Tibial nerve (tissue), 4 donors: ENCODE measurements at regions not wholly inside any gene's neighbourhood (a gene's known extent, or its start where the extent isn't known, plus 50 kb on each side); places are given as distances from the start of the nearest gene placed in this dataset.

Source experiments
- DNase-seq, 2 donors: peaks; one replicate each; pipeline ENCODE4 v3.0.0-alpha.2; 2019; ENCODE audit warnings: low spot score in 2 of 2
- H3K27ac ChIP-seq, 4 donors: fragments of 200-600 bp; sonication (generic) in 3 of 4; one replicate each; pipeline ENCODE4 v1.5.1; 2017 to 2019; ENCODE audit warnings: mild to moderate bottlenecking in 1 of 4
- H3K27me3 ChIP-seq, 2 donors: fragments of 200-600 bp; sonication (generic) in 1 of 2; one replicate each; pipeline versions ENCODE4 v1.5.1 to v1.6.0; 2017 to 2019
- H3K36me3 ChIP-seq, 3 donors: fragments of 200-600 bp; sonication (generic); one replicate each; pipeline ENCODE4 v1.5.1; 2018 to 2019
- H3K4me1 ChIP-seq, 4 donors: fragments of 200-600 bp; sonication (generic) in 3 of 4; one replicate each; pipeline ENCODE4 v1.5.1; 2017 to 2019
- H3K4me3 ChIP-seq, 4 donors: fragments of 200-600 bp; sonication (generic) in 3 of 4; one replicate each; pipeline ENCODE4 v1.5.1; 2017 to 2019; ENCODE audit warnings: mild to moderate bottlenecking in 1 of 4, moderate library complexity in 1 of 4
- H3K9me3 ChIP-seq, 4 donors: fragments of 200-600 bp; sonication (generic) in 3 of 4; one replicate each; pipeline ENCODE4 v1.5.1; 2017 to 2019
- EP300 ChIP-seq, 2 donors: sonication (generic); formaldehyde crosslinking; IDR thresholded peaks; one replicate each; pipeline ENCODE4 v1.6.1; 2017; ENCODE audit warnings: antibody characterized with exemption in 2 of 2, mild to moderate bottlenecking in 1 of 2
- POLR2A ChIP-seq, 2 donors: fragments of 450-650 bp; IDR thresholded peaks; one replicate each; pipeline ENCODE4 v1.6.1; 2017; ENCODE audit warnings: antibody characterized with exemption in 2 of 2, mild to moderate bottlenecking in 2 of 2, moderate library complexity in 2 of 2
- WGBS, 2 donors: methylation state at CpG; one replicate each; pipeline ENCODE4 v1.1.5; 2018; 5-methylcytosine and 5-hydroxymethylcytosine counted together
- TF ChIP-seq, protein P1 (sequence below), 5 experiments: fragments of 200-600 bp in 3 of 5; fragments of 450-650 bp in 2 of 5; sonication (generic) in 3 of 5; IDR thresholded peaks; one replicate each; pipeline ENCODE4 v1.5.1; 2016 to 2019; ENCODE audit warnings: antibody characterized with exemption in 5 of 5, mild to moderate bottlenecking in 3 of 5, moderate library complexity in 2 of 5

DNA sequence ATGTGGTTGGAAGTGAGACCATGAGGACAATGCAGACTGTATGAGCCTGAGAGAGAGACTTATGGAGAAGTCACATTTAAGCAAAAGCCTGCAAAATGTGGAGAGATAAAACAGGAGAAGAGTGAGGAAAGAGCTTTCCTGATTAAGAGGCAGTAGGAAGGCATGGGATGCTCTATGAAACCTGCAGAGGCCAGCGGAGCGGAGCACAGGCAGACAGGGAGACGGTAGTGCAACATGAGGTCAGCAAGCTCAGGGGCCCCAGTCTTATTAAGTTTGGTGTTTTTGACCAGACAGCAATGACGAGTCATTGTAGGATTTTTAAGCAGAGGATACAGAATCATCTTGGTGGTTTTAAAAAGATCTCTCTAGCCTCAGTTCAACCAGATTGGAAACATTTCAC, 721.5 kb upstream of the GOLIM4 start:
- WGBS, 2 donors, result 89 to 93% methylated on average over 4 of the region's 4 CpGs
- no peaks in the 10 kb centered on the region for H3K36me3 ChIP-seq
- no peaks in the 10 kb centered on the region for H3K27me3 ChIP-seq
- TF ChIP-seq EP300 (IDR thresholded peaks at IDR 0.05) (no peak), POLR2A (IDR thresholded peaks at IDR 0.05) (no peak)
- TF ChIP-seq, protein P1, sequence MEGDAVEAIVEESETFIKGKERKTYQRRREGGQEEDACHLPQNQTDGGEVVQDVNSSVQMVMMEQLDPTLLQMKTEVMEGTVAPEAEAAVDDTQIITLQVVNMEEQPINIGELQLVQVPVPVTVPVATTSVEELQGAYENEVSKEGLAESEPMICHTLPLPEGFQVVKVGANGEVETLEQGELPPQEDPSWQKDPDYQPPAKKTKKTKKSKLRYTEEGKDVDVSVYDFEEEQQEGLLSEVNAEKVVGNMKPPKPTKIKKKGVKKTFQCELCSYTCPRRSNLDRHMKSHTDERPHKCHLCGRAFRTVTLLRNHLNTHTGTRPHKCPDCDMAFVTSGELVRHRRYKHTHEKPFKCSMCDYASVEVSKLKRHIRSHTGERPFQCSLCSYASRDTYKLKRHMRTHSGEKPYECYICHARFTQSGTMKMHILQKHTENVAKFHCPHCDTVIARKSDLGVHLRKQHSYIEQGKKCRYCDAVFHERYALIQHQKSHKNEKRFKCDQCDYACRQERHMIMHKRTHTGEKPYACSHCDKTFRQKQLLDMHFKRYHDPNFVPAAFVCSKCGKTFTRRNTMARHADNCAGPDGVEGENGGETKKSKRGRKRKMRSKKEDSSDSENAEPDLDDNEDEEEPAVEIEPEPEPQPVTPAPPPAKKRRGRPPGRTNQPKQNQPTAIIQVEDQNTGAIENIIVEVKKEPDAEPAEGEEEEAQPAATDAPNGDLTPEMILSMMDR (IDR thresholded peaks at IDR 0.05), result no peak
- H3K4me3 ChIP-seq, result no peak overlapping the region
- no peak for DNase-seq
- no peaks in the 10 kb centered on the region for H3K9me3 ChIP-seq
- H3K4me1 ChIP-seq, result no peaks in the 10 kb centered on the region
- H3K27ac ChIP-seq, result no peak overlapping the region

DNA sequence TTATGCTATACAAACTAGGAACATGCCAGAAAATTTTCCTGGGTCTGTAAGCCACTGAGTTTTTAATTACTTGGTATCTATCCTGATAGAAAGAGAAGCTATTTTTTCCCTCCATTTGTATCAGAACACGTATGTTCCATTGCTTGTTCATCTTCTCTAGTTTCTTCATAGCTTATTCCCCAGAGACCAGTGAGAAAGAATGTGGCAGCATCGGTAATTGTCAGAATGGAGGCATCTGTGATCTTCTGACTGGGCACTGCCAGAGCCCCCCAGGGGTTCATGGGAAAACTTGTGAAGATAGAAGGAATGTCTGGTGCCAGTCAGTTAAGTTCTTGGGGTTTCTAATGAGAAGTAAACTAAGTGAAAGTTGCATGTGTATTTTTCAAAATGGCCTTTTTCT, 720.2 kb upstream of the GOLIM4 start:
- Histone ChIP-seq H3K9me3 (no peaks in the 10 kb centered on the region), H3K36me3 (no peaks in the 10 kb centered on the region), H3K27me3 (no peaks in the 10 kb centered on the region), H3K4me3 (no peak overlapping the region), H3K4me1 (no peaks in the 10 kb centered on the region), H3K27ac (no peak overlapping the region)
- TF ChIP-seq POLR2A (IDR thresholded peaks at IDR 0.05), result no peak
- TF ChIP-seq, protein P1 (IDR thresholded peaks at IDR 0.05), result no peak
- no peak for TF ChIP-seq EP300 (IDR thresholded peaks at IDR 0.05)
- no peak for DNase-seq
- 56 to 59% methylated on average over 2 of the region's 2 CpGs for WGBS, 2 donors

DNA sequence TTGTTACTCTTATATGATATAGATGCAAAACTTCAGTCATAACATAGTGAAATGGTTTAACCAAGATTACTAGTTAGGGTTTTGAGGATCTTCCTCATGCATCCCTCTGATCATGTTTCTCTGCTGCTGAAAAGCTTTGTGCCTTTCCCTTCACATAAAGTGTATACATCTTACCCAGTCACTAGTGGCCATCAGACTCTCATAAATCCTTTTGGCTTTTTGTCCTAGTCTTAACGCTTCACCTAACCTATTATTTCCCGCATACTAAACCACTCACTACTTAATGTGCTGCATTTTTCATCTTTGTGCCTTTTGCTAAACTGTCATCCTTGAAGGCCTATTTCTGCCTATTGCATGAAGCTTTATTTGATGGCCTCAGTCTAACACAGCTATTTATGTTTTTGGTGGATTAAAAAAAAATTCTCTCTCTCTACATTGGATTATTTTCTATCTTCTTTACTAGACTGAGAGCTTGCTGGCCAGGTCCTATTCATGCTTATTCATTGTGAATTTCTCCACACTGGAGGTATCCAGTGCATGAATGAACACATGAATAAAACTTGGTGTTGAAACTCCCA, 717.6 kb upstream of the GOLIM4 start:
- H3K4me1 ChIP-seq, result no peaks in the 10 kb centered on the region
- no peaks in the 10 kb centered on the region for H3K9me3 ChIP-seq
- no peaks in the 10 kb centered on the region for H3K27me3 ChIP-seq
- TF ChIP-seq POLR2A (IDR thresholded peaks at IDR 0.05) (no peak), EP300 (IDR thresholded peaks at IDR 0.05) (no peak)
- TF ChIP-seq, protein P1 (IDR thresholded peaks at IDR 0.05), result no peak
- no peak overlapping the region for H3K27ac ChIP-seq
- no peak overlapping the region for H3K4me3 ChIP-seq
- no peaks in the 10 kb centered on the region for H3K36me3 ChIP-seq
- 77 to 88% methylated on average over 2 of the region's 2 CpGs for WGBS, 2 donors
- no peak for DNase-seq

DNA sequence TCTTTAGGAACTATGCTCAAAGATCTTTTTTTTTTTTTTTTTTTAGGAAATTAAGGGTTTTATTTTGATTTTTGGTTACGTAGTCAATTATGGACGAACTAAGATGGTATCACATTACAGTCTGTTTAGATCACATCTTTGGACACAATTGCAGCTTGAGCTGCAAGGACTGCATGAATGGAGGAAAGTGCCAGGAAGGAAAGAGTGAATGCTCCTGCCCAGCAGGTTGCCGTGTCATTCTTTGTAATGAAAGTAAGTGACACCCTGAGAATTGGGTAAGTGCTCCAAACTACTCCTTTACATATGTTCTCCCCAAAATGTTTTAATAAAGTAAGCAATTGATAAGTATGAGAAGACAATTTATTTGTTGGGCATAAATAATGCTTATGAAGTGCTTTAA, 716.5 kb upstream of the GOLIM4 start:
- no peak for DNase-seq
- TF ChIP-seq POLR2A (IDR thresholded peaks at IDR 0.05) (no peak), EP300 (IDR thresholded peaks at IDR 0.05) (no peak)
- TF ChIP-seq, protein P1 (IDR thresholded peaks at IDR 0.05), result no peak
- no peaks in the 10 kb centered on the region for H3K27me3 ChIP-seq
- no peaks in the 10 kb centered on the region for H3K9me3 ChIP-seq
- WGBS, 2 donors, result 37 to 51% methylated on average over 3 of the region's 3 CpGs
- no peak overlapping the region for H3K27ac ChIP-seq
- no peaks in the 10 kb centered on the region for H3K36me3 ChIP-seq
- H3K4me1 ChIP-seq, result no peaks in the 10 kb centered on the region
- no peak overlapping the region for H3K4me3 ChIP-seq

DNA sequence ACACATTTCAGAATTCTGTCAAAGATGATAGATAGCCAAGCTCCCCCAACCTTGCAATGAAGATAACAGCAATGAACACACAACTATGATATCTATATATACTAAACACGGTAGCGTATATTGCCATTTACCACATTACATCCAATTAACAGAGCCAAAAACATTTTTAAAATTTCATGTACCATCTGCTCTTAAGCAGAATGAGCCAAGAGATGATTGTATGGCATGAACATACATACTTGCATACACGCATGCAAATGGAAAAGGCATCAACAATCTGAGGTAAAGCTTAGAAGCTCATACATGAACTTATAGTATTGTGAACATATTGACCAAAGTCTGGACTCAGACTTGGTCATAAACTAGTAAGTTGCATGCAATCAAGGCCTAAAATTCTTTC, 712.9 kb upstream of the GOLIM4 start:
- H3K36me3 ChIP-seq, result no peaks in the 10 kb centered on the region
- 95 to 97% methylated on average over 3 of the region's 3 CpGs for WGBS, 2 donors
- no peaks in the 10 kb centered on the region for H3K27me3 ChIP-seq
- TF ChIP-seq EP300 (IDR thresholded peaks at IDR 0.05) (no peak), POLR2A (IDR thresholded peaks at IDR 0.05) (no peak)
- TF ChIP-seq, protein P1 (IDR thresholded peaks at IDR 0.05), result no peak
- no peaks in the 10 kb centered on the region for H3K4me1 ChIP-seq
- H3K27ac ChIP-seq, result no peak overlapping the region
- no peak for DNase-seq
- no peaks in the 10 kb centered on the region for H3K9me3 ChIP-seq
- H3K4me3 ChIP-seq, result no peak overlapping the region
